ENCODE measurements at regions not wholly inside any gene's neighbourhood (a gene's known extent, or its start where the extent isn't known, plus 50 kb on each side); places are given as distances from the start of the nearest gene placed in this dataset.

DNA sequence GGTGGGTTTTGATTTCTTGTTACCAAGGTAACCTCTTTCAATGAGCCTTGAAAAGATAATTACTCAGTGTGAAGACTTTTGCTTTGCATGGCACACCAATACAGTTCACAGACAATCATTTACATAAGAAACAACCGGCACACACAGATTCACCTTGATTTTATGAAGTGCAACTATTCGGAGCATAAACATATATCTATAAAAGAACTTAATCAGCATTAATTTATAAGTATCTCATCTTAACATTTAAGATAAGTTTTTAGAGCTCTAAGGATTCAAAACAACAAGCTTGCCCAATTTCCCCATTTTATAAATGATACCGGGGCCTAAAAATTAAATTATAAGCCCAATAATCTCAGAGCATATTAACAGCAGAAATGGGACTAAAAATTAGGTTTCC is 85.9 kb upstream of the PCSK2 start:
- no peak for DNase-seq

DNA sequence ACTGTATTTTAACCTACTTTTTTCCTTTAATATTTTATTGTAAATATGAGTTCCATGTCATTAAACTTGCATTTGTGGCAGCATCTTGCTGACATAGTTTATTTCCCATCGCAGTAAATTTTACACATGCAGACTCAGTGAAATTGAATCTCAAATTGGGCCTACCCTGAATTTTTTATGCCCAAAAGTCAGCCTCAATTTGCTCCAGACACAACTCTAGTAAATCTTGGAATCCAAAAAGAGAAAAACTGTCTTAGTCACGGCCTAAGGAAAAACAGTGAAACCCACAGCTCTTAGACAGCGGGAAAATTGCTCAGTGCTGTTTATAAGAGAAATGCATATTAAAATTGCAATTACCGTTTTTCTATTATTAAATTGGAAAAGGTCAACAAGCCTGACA is 85.3 kb upstream of the PCSK2 start:
- no peak for DNase-seq

DNA sequence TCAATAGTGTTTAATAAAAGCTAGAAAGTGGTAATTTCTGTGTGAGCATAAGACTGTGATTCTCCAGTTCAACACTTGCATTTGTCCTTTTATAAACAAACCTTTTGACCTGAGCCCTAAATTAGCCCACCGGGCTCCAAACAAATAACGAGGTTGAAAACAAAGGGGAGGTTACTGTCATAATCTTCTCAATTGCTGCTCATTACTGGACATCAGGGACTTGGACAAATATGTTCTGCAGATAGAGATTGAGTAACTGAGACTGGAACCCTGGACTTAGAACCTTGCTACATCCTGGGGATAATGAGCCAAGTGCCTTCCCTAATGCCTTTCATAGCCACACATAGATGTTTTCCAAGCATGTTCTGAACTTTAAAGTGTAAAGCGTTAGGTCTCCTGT is 84.2 kb upstream of the PCSK2 start:
- no peak for DNase-seq

- DNase-seq, result no peak
Measured at GRCh38 chr20:17150858-17151257, 76.0 kb upstream of the PCSK2 start.

DNA sequence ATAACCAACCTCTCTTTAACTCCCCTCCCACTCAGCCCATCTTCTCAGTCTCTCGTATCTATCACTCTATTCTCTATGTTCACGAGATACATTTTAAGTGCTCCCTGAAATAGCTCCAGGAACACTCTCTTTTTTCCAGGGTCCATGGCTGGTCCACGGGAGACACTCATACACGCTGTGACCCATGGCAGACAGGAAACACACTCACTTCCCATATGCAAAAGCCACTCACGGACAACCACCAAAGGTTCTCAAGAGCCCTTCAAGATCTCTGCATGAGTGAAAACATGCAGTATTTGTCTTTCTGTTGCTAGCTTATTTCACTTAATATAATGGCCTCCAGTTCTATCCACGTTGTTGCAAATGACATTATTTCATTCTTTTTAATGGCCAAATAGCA is 71.4 kb upstream of the PCSK2 start:
- no peak for DNase-seq

- DNase-seq, result no peak
Measured at GRCh38 chr20:17158701-17159100, 68.1 kb upstream of the PCSK2 start.

DNA sequence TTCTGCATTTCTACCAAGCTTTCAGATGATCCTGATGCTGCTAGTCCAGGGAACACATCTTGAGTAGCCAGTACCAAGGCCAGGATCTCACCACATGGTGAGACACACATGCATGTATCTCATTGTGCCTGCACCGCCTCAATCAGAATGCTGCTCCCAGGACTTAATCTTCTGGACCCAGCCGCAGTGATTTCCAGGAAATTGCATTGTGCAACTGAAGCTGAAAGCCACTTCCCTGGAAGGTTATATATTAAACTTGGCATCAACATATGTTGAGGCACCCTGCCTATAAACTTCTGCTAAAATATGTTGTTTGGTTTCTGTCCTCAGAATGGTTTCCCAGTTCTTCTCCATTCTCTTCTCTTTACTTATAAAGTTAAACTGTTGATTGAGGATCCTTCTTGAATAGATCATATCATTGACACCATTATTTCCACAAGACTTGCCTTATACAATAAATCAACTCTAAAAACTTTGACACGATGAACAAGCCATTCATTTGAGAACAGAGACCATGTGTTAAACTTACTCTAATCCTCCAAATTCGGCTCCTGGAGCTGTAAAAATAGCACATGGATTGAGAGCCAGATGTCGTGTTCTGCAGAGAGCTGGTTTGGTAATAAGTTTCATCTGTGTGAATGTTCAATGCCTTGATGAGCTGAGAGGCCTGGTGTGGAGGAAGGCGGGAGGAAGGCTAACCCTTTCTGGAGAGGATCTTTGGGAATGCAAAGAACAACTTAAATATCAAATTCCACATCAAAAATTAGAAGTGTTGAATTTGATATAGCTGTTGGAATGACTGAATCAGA is 65.0 kb upstream of the PCSK2 start:
- no peak for DNase-seq

DNA sequence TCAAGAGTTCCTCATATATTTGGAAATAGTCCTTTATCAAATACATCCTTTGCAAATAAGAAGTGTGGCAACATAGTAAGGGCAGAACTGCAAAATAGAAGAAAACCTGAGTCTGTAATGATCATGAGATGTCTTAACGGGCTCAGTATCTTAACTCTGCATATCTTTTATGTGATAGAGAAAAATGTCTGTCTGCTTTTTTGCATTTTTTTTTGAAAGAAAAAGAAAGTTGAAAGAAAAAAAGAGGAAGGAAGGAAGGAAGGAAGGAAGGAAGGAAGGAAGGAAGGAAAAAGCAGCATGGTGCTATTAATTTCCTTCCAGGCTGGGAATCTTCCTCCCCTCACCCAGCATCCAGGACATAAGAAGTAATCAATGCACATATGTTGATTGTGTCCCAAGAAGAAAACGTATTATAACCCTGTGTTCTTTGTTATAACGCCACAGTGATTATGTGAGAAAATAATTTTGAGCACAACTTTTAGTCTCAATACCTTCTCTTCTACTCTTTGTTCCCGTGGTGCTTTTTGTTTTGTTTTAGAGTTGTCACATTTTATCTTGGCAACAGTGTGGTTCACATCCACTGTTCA is 58.7 kb upstream of the PCSK2 start:
- no peak for DNase-seq

DNA sequence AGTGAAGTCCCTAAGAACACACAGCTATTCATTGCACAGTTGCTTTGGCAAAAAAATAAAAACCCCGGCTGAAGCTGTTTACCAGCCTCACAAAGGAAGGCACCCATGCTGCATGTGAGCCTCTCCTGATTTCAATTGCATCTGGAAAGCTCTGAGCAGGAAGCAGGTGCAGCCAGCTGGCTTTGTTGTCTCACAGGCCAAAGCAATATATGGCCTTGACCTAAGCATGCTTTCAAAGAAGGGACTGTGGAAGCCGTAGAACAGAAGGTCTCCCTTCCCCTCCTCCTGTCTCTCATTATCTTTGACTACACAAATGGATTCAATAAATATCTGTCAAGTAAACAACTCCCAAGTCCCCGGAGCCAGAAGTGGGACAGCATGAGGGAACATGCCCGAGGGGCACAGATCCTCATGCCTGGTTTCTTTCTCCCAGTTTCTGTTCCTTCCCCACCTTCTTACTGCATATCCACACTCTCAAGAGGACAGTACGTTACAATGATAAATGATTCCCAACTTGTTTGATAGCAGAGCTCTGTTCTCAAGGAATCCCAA is 57.2 kb upstream of the PCSK2 start:
- DNase-seq, result peak; percentile 66

DNA sequence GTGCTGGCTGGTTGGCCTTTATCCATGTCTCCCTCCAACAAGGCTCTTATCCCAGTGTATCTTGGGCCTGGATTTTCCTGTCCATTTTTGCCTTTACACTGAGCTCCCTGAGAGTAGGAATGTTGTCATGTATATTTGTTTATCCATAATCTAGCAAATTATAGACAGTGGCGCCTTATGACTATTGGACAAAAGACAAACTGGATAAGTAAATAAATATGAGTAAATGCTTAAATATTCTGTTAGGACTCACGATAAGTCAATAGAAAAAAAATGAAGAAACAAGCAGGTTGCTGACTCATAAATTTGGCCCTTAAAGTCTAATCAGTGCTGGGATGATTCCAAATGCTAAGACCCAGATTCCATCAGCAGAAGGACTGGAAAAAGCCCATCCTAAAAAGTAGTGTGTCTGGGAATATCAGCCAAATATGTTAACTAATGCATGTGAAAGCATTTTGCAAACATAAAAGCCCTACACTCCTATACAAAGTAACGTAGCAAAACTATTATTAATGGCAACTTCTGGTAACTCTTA is 55.0 kb upstream of the PCSK2 start:
- peak; percentile 3 for DNase-seq

DNA sequence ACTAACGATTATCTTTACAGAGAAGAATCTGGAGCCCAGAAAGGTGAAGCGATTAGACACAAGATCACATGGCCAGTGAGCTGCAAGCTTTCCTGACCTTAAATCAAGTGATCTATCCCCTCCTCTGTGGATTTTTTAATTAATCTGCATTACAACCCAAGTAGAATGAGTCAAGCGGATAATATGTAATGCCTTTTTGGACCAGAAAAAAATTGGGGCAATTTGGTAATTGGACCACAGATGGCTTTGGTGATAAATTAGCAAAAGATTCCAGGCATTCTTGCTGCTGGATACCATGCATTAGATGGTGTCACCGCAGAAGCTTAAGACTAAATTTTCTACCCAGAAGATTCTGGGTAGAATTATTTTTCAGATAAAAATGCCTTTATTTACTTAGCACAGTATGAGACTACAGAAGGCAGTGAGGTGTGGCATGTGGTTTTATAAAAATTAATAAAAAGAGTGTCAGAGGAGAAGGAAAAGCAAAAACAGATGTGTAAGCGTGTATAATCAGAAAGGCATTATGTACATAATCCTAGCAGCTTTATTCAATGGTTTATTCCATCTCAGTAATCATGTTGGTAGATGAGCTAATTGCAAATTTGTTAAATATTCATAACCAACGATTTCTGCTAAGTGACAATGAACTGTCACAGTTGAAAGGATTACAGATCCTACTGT is 53.9 kb upstream of the PCSK2 start:
- DNase-seq, result no peak

Data from NCI-H1417 treated with DMSO at 0.1 percent for 48 hours (cell line).